ENCODE measurements at regions not wholly inside any gene's neighbourhood (a gene's known extent, or its start where the extent isn't known, plus 50 kb on each side); places are given as distances from the start of the nearest gene placed in this dataset.
A peak's percentile ranks its signal among the peaks of the same experiment; 100 is the strongest.

- peak; percentile 71 for DNase-seq
These were observed 281.0 kb upstream of the RGS6 start for GRCh38 chr14:71651228-71651627.

- DNase-seq = no peak
These were observed 279.9 kb upstream of the RGS6 start for GRCh38 chr14:71652368-71652767.

GRCh38 chr14:71654810-71655209 is 277.4 kb upstream of the RGS6 start:
- DNase-seq = no peak

- no peak for DNase-seq
These were observed 273.9 kb upstream of the RGS6 start for GRCh38 chr14:71658261-71658860.

GRCh38 chr14:71659159-71659558 is 273.1 kb upstream of the RGS6 start:
- DNase-seq = no peak

- no peak for DNase-seq
These were observed 270.8 kb upstream of the RGS6 start for GRCh38 chr14:71661441-71661840.

GRCh38 chr14:71662291-71662790 is 269.9 kb upstream of the RGS6 start:
- no peak for DNase-seq

GRCh38 chr14:71665157-71665556 is 267.1 kb upstream of the RGS6 start:
- DNase-seq = peak; percentile 49

- no peak for DNase-seq
These were observed 266.4 kb upstream of the RGS6 start for GRCh38 chr14:71665781-71666180.

- no peak for DNase-seq
These were observed 265.6 kb upstream of the RGS6 start for GRCh38 chr14:71666571-71667145.

- peak; percentile 20 for DNase-seq
These were observed 263.9 kb upstream of the RGS6 start for GRCh38 chr14:71668186-71668912.

GRCh38 chr14:71672596-71672995 is 259.6 kb upstream of the RGS6 start:
- DNase-seq = no peak

GRCh38 chr14:71675126-71675899 is 256.9 kb upstream of the RGS6 start:
- DNase-seq = no peak

GRCh38 chr14:71675900-71676287 is 256.3 kb upstream of the RGS6 start:
- DNase-seq = no peak

- no peak for DNase-seq
These were observed 251.4 kb upstream of the RGS6 start for GRCh38 chr14:71680736-71681387.

GRCh38 chr14:71682337-71682736 is 249.9 kb upstream of the RGS6 start:
- DNase-seq = no peak

GRCh38 chr14:71684323-71684722 is 247.9 kb upstream of the RGS6 start:
- DNase-seq = no peak

- DNase-seq = peak; percentile 77
These were observed 245.6 kb upstream of the RGS6 start for GRCh38 chr14:71686677-71687076.

GRCh38 chr14:71687166-71687831 is 244.9 kb upstream of the RGS6 start:
- DNase-seq = peak; percentile 32

GRCh38 chr14:71688576-71688975 is 243.7 kb upstream of the RGS6 start:
- peak; percentile 76 for DNase-seq

GRCh38 chr14:71690478-71690877 is 241.8 kb upstream of the RGS6 start:
- DNase-seq = no peak

- DNase-seq = peak; percentile 32
These were observed 239.7 kb upstream of the RGS6 start for GRCh38 chr14:71692496-71692895.
